GM06990 (cell line): ENCODE measurements at regions not wholly inside any gene's neighbourhood (a gene's known extent, or its start where the extent isn't known, plus 50 kb on each side); places are given as distances from the start of the nearest gene placed in this dataset.

Experiments
- DNase-seq: peaks from one replicate; pipeline ENCODE4 v3.0.0-alpha.2; 2011; ENCODE audit not compliant: insufficient read length; ENCODE audit errors: extremely low read depth
- H3K27me3 ChIP-seq: replicated peaks from 2 replicates; pipeline ENCODE4 v1.6.0; 2011; ENCODE audit warnings: low read length; ENCODE audit not compliant: control insufficient read depth, insufficient read depth
- H3K36me3 ChIP-seq: 2 replicates; pipeline ENCODE4 v1.5.1; 2011; ENCODE audit warnings: low read length; ENCODE audit not compliant: control insufficient read depth, insufficient read depth
- H3K4me3 ChIP-seq: replicated peaks from 2 replicates; pipeline ENCODE4 v1.5.1; 2011; ENCODE audit warnings: low read depth, mild to moderate bottlenecking, control low read depth, low read length
- TF ChIP-seq, protein P1 (sequence below): IDR thresholded peaks from 2 replicates; pipeline ENCODE4 v1.5.1; 2011; ENCODE audit warnings: low read length, control low read depth, mild to moderate bottlenecking, inconsistent platforms; ENCODE audit not compliant: insufficient read depth, poor library complexity, severe bottlenecking

DNA sequence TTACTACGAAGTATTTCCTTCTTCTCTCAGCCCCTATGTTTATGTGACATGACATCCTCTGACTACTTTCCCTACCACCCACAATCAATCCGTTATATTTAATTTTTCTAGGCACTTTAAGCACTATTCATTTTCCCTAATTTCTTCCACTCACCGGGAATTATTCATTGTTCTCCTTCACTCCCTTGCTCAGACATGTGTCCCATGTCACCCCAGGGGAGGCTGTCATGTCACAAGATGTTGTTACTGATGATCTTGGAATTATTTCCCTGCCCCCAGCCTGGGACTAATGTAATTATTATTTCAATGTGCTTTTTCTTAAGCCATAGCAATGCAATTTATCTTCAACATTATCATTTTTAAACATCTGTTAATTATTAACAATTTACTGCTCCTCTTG, 317.2 kb downstream of the PHF14 start:
- no peak for DNase-seq

DNA sequence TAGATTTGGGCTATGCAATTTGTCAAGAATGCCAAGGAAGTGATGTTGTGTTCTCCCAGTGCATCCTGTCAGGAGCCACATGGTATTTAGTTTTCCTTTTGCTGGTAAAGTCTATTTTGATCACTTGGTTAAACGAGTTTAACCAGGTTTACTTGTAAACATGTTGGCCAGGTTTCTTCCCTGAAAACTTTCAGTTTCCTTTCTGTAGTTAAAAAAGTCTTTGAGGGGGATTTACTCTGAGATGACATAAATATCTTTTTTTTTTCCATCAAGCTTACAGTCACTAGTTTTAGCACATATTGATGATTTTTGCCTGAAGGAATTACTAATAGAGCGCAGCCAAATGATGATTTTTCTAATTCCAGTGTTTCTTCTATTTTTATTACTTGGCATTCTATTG, 320.5 kb downstream of the PHF14 start:
- H3K36me3 ChIP-seq, result no peaks in the 10 kb centered on the region
- no peak for DNase-seq
- H3K27me3 ChIP-seq, result no peaks in the 10 kb centered on the region
- H3K4me3 ChIP-seq, result no peak overlapping the region
- TF ChIP-seq, protein P1, sequence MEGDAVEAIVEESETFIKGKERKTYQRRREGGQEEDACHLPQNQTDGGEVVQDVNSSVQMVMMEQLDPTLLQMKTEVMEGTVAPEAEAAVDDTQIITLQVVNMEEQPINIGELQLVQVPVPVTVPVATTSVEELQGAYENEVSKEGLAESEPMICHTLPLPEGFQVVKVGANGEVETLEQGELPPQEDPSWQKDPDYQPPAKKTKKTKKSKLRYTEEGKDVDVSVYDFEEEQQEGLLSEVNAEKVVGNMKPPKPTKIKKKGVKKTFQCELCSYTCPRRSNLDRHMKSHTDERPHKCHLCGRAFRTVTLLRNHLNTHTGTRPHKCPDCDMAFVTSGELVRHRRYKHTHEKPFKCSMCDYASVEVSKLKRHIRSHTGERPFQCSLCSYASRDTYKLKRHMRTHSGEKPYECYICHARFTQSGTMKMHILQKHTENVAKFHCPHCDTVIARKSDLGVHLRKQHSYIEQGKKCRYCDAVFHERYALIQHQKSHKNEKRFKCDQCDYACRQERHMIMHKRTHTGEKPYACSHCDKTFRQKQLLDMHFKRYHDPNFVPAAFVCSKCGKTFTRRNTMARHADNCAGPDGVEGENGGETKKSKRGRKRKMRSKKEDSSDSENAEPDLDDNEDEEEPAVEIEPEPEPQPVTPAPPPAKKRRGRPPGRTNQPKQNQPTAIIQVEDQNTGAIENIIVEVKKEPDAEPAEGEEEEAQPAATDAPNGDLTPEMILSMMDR, result no peak

More for the DNA sequence above, 317.2 kb downstream of the PHF14 start:
- Histone ChIP-seq H3K27me3 (no peaks in the 10 kb centered on the region), H3K4me3 (no peak overlapping the region), H3K36me3 (no peaks in the 10 kb centered on the region)
- TF ChIP-seq, protein P1, result no peak

DNA sequence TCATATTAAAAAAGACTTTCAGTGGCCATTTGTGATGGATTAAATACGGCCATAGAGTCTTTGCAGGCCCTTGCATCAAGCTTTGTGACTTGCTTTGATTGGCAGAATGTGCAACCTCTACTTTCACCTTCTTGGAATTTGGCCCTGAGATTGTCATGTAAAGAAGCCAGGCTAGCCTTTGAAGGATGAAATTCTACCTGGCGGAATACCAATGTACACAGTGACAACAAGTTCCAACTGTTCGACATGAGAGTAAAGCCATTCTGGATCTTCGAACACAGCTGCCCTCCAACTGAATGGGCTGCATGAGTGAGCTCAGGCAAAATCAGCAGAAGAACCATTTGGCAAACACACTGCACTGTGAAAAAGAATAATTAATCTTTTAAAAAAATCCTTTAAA, 321.3 kb downstream of the PHF14 start:
- no peak overlapping the region for H3K4me3 ChIP-seq
- TF ChIP-seq, protein P1, result no peak
- H3K36me3 ChIP-seq, result no peaks in the 10 kb centered on the region
- DNase-seq, result no peak
- H3K27me3 ChIP-seq, result no peaks in the 10 kb centered on the region

DNA sequence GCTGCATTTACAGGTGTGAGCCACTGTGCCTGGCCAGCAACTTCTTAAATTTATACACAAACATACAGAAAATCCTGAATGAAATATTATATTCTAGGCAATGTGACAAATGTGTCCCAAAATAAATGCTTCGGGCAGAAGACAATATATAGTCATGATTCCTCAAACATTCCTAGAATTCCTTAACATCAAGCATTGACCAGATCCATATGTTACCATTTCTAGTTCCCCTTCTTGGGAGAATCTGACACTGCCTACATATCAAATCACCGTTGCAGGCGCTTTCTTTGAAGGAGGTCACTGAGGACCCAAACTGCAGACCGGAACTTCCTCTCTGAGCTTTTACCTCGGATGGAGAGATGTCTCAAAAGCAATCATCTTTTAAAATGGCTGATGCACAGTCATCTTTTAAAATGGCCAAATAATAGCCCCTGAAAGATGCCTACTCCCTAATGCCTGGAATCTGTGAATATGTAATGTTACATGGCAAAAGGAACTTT, 323.5 kb downstream of the PHF14 start:
- no peaks in the 10 kb centered on the region for H3K27me3 ChIP-seq
- TF ChIP-seq, protein P1, result no peak
- DNase-seq, result no peak
- no peaks in the 10 kb centered on the region for H3K36me3 ChIP-seq
- no peak overlapping the region for H3K4me3 ChIP-seq

DNA sequence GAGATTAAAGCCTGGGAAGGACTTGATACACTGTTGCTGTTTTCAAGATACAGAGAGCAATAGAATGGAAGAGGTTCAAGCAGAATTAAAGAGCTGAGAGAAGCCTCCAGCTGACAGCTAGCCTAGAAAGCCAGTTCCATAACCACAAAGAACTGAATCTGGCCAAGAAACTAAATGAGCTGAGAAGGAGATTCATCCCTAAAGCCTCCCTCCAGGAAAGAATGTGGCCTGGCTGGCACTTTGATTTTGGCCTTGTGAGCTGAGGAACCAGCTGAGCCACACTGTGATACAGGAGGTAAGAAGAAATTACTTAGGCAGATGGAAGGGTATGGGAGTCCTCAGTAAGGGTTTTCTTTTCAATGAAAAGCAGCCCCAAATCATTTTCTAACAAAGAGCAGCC, 324.1 kb downstream of the PHF14 start:
- no peak for DNase-seq
- TF ChIP-seq, protein P1, result no peak
- no peak overlapping the region for H3K4me3 ChIP-seq
- no peaks in the 10 kb centered on the region for H3K27me3 ChIP-seq
- no peaks in the 10 kb centered on the region for H3K36me3 ChIP-seq

DNA sequence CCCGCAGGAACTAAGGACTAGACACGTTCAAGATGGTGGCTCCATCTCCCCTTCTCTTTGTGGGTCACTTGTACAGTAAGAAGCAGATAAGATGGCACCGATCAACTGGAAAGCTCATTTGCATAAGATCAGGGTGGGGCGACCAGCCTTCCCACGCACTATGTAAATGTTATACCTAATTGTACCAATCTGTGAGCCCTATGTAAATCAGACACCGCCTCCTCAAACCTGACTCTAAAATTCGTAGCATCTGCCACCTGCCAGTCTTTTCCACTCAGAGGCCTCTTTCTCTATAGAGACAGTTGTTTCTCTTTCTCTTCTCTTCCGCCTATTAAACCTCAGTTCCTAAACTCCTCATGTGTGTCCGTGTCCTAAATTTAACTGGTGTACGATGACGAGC, 324.5 kb downstream of the PHF14 start:
- TF ChIP-seq, protein P1, result no peak
- Histone ChIP-seq H3K4me3 (no peak overlapping the region), H3K36me3 (no peaks in the 10 kb centered on the region), H3K27me3 (no peaks in the 10 kb centered on the region)
- DNase-seq, result no peak
